Amygdala (tissue), 56 donors: ENCODE measurements at regions not wholly inside any gene's neighbourhood (a gene's known extent, or its start where the extent isn't known, plus 50 kb on each side); places are given as distances from the start of the nearest gene placed in this dataset.

Source experiments
- DNase-seq, 56 donors: peaks; one replicate each; lab custom pipeline; 2025; lab: John Stamatoyannopoulos, UW

- DNase-seq = no peak
Measured at GRCh38 chr4:20062054-20062453, 189.7 kb upstream of the SLIT2 start.

- no peak for DNase-seq
Measured at GRCh38 chr4:20050768-20051167, 200.9 kb upstream of the SLIT2 start.

GRCh38 chr4:20049889-20050288 is 201.8 kb upstream of the SLIT2 start:
- no peak for DNase-seq

GRCh38 chr4:20046931-20047677 is 204.6 kb upstream of the SLIT2 start:
- DNase-seq = no peak

- DNase-seq = no peak
Measured at GRCh38 chr4:20046179-20046578, 205.5 kb upstream of the SLIT2 start.

GRCh38 chr4:20044966-20045365 is 206.7 kb upstream of the SLIT2 start:
- no peak for DNase-seq

GRCh38 chr4:20044502-20044911 is 207.2 kb upstream of the SLIT2 start:
- DNase-seq = no peak

GRCh38 chr4:20043991-20044390 is 207.7 kb upstream of the SLIT2 start:
- DNase-seq = no peak

GRCh38 chr4:20042769-20043168 is 208.9 kb upstream of the SLIT2 start:
- DNase-seq = no peak

- no peak for DNase-seq
Measured at GRCh38 chr4:20041839-20042407, 209.8 kb upstream of the SLIT2 start.

- DNase-seq = no peak
Measured at GRCh38 chr4:20037745-20038144, 214.0 kb upstream of the SLIT2 start.

- no peak for DNase-seq
Measured at GRCh38 chr4:20030108-20030507, 221.6 kb upstream of the SLIT2 start.

- DNase-seq = no peak
Measured at GRCh38 chr4:20028645-20029044, 223.1 kb upstream of the SLIT2 start.

- no peak for DNase-seq
Measured at GRCh38 chr4:20026456-20026855, 225.2 kb upstream of the SLIT2 start.

- no peak for DNase-seq
Measured at GRCh38 chr4:20022471-20022870, 229.2 kb upstream of the SLIT2 start.

GRCh38 chr4:20020056-20020455 is 231.6 kb upstream of the SLIT2 start:
- no peak for DNase-seq

GRCh38 chr4:20019310-20020015 is 232.2 kb upstream of the SLIT2 start:
- DNase-seq = no peak

GRCh38 chr4:20017777-20018115 is 234.0 kb upstream of the SLIT2 start:
- no peak for DNase-seq

- DNase-seq = no peak
Measured at GRCh38 chr4:20017070-20017776, 234.5 kb upstream of the SLIT2 start.

- no peak for DNase-seq
Measured at GRCh38 chr4:20015636-20016224, 236.0 kb upstream of the SLIT2 start.
